ENCODE measurements at regions not wholly inside any gene's neighbourhood (a gene's known extent, or its start where the extent isn't known, plus 50 kb on each side); places are given as distances from the start of the nearest gene placed in this dataset.

DNA sequence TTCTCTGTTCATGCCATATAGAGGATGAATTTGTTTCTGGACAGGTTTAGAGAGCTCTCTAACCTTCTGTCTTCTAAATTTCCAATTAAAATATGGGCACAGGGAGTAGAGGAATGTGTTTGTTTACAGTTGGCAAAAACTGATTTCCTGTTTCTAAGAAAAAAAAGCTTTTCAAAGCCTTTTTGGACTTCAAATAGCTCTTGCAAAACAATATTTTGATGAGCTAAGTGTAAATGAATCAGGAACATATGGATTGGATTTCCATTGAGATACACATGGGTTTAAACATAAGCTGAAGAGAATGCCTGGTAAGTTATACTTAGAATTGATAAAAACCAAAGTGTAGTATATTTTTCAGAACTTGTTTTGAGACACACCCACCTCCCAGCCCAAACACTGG lies 677.5 kb downstream of the NYAP2 start:
- TF ChIP-seq, protein P1, sequence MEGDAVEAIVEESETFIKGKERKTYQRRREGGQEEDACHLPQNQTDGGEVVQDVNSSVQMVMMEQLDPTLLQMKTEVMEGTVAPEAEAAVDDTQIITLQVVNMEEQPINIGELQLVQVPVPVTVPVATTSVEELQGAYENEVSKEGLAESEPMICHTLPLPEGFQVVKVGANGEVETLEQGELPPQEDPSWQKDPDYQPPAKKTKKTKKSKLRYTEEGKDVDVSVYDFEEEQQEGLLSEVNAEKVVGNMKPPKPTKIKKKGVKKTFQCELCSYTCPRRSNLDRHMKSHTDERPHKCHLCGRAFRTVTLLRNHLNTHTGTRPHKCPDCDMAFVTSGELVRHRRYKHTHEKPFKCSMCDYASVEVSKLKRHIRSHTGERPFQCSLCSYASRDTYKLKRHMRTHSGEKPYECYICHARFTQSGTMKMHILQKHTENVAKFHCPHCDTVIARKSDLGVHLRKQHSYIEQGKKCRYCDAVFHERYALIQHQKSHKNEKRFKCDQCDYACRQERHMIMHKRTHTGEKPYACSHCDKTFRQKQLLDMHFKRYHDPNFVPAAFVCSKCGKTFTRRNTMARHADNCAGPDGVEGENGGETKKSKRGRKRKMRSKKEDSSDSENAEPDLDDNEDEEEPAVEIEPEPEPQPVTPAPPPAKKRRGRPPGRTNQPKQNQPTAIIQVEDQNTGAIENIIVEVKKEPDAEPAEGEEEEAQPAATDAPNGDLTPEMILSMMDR (IDR thresholded peaks at IDR 0.05): no peak
- no peak for TF ChIP-seq EP300 (IDR thresholded peaks at IDR 0.05)
